Stimulated activated CD4-positive, alpha-beta T cell treated with anti-CD3 and anti-CD28 coated beads, Interleukin-4, amount 100 ng/mL, for 4 hours (primary cell): ENCODE measurements at regions not wholly inside any gene's neighbourhood (a gene's known extent, or its start where the extent isn't known, plus 50 kb on each side); places are given as distances from the start of the nearest gene placed in this dataset.

Experiments
- DNase-seq, 2 experiments: peaks; one replicate each; pipeline ENCODE4 v3.0.0-alpha.2; 2020

- DNase-seq: no peak
Observed at GRCh38 chr7:106812027-106812643, 52.9 kb upstream of the PIK3CG start.

GRCh38 chr7:106813705-106814305 lies 51.3 kb upstream of the PIK3CG start:
- DNase-seq: no peak

- DNase-seq: no peak
Observed at GRCh38 chr7:106814887-106815286, 50.2 kb upstream of the PIK3CG start.
